ENCODE measurements at regions not wholly inside any gene's neighbourhood (a gene's known extent, or its start where the extent isn't known, plus 50 kb on each side); places are given as distances from the start of the nearest gene placed in this dataset.

DNA sequence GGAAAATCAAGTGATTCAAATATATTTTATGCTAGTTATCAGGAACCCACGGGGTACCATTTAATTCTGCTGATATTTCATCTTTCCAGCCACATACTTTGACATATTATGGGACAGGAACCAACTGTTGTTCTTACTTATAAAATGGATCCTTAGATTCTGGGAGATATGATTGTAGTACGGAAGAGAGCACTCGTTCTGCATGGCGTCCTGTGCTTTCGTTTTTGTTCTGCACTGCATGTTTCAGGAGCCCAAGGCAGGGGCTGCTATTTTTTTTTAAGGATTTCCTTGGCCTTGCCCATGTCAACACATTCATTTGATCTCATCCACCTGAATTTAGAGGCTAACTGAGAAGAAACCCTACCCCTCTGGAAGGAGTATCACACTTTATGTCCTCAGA, 245.5 kb upstream of the TLL1 start (continued):
- TF ChIP-seq REST (IDR thresholded peaks at IDR 0.05; ENCODE audit: borderline replicate concordance in 1 of 2, low read depth in 1 of 2, low read length in 2 of 2) (no peak), ZMYM3 (CRISPR knock-in tag; IDR thresholded peaks at IDR 0.05) (no peak), ZNF839 (CRISPR knock-in tag; IDR thresholded peaks at IDR 0.05; ENCODE audit: borderline replicate concordance) (no peak)

DNA sequence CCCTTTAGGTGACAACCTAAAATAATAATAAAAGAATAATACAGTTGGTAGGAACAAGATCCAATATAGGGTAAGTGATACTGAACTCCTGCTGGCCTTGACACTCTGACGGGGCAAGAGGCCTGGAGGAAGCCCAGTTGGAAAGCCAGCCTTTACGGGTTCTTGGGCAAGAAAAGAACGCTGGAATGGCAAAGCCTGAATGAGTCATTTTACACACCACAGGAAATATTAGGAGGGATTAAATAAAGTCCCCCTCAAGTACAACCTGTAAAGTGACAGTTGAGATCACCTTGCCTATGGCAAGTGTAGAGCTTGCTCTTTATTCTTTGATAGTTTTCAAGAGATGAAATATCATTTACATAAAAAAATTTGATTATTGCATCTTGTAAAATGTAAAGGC, 244.5 kb upstream of the TLL1 start:
- H3K4me1 ChIP-seq (ENCODE audit: insufficient read depth, low read length) = no peaks in the 10 kb centered on the region
- no peak overlapping the region for H3K27ac ChIP-seq (ENCODE audit: extremely low read length, insufficient read depth, low read length)
- no peak for DNase-seq (ENCODE audit: low spot score)
- H3K4me2 ChIP-seq (ENCODE audit: low read depth, low read length) = no peak overlapping the region
- no peak for TF ChIP-seq PAWR (CRISPR knock-in tag; IDR thresholded peaks at IDR 0.05; ENCODE audit: borderline replicate concordance)
- TF ChIP-seq AKAP8 (CRISPR knock-in tag; IDR thresholded peaks at IDR 0.05) = no peak
- TF ChIP-seq MTA3 (CRISPR knock-in tag; IDR thresholded peaks at IDR 0.05) = no peak
- no peak for TF ChIP-seq ZC3H13 (CRISPR knock-in tag; IDR thresholded peaks at IDR 0.05)
- no peak for TF ChIP-seq SETDB1 (CRISPR knock-in tag; IDR thresholded peaks at IDR 0.05; ENCODE audit: borderline replicate concordance)
- TF ChIP-seq ZIK1 (CRISPR knock-in tag; IDR thresholded peaks at IDR 0.05; ENCODE audit: borderline replicate concordance, low read depth) = no peak
- TF ChIP-seq, protein P1, sequence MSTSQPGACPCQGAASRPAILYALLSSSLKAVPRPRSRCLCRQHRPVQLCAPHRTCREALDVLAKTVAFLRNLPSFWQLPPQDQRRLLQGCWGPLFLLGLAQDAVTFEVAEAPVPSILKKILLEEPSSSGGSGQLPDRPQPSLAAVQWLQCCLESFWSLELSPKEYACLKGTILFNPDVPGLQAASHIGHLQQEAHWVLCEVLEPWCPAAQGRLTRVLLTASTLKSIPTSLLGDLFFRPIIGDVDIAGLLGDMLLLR (CRISPR knock-in tag; IDR thresholded peaks at IDR 0.05) = no peak
- TF ChIP-seq ZFP90 (CRISPR knock-in tag; IDR thresholded peaks at IDR 0.05; ENCODE audit: borderline replicate concordance) = no peak
- no peak for TF ChIP-seq CBX5 (CRISPR knock-in tag; IDR thresholded peaks at IDR 0.05; ENCODE audit: borderline replicate concordance)
- TF ChIP-seq SP140L (CRISPR knock-in tag; IDR thresholded peaks at IDR 0.05; ENCODE audit: borderline replicate concordance) = no peak
- no peak for TF ChIP-seq HNRNPUL1 (IDR thresholded peaks at IDR 0.05; ENCODE audit: low read depth, low read length)
- no peak for TF ChIP-seq ZNF343 (CRISPR knock-in tag; IDR thresholded peaks at IDR 0.05)
- no peak for TF ChIP-seq ZNF230 (CRISPR knock-in tag; IDR thresholded peaks at IDR 0.05)
- no peak for TF ChIP-seq ZNF614 (CRISPR knock-in tag; IDR thresholded peaks at IDR 0.05; ENCODE audit: borderline replicate concordance)
- no peak for TF ChIP-seq HHEX (CRISPR knock-in tag; IDR thresholded peaks at IDR 0.05)
- TF ChIP-seq ZBTB7B (CRISPR knock-in tag; IDR thresholded peaks at IDR 0.05) = no peak
- TF ChIP-seq ZNF7 (CRISPR knock-in tag; IDR thresholded peaks at IDR 0.05) = no peak
- no peak for TF ChIP-seq ZNF317 (CRISPR knock-in tag; IDR thresholded peaks at IDR 0.05)
- H3K36me3 ChIP-seq (replicated peaks in 1 of 2; ENCODE audit: control insufficient read depth in 1 of 2, insufficient read depth in 2 of 2, low read length in 2 of 2) = no peaks in the 10 kb centered on the region
- FAIRE-seq = no peak
- no peaks in the 10 kb centered on the region for H4K20me1 ChIP-seq (ENCODE audit: insufficient read depth, low read length)
- ATAC-seq = no peak
- H3K27me3 ChIP-seq (ENCODE audit: control insufficient read depth in 1 of 2, insufficient read depth in 2 of 2, low read length in 2 of 2) = no peaks in the 10 kb centered on the region
- in situ Hi-C loops (cut with HindIII; ENCODE audit: extremely low pct_ligation_motif_present, low pct_unique_long_range_greater_than_20kb) (no loop called here), intact Hi-C loops (cut with micrococcal nuclease; ENCODE audit: unreplicated experiment) (no loop called here)
- 59% methylated on average over 3 of the region's 3 CpGs for WGBS (ENCODE audit: low lambda C conversion rate)
- no peaks in the 10 kb centered on the region for H3K9me3 ChIP-seq (ENCODE audit: low read length)
- no peak overlapping the region for H2AFZ ChIP-seq (ENCODE audit: low read length)
- H3K79me2 ChIP-seq (ENCODE audit: insufficient read depth, low read length) = no peaks in the 10 kb centered on the region
- BruUV-seq (replicated peaks) = no TSS peak
- H3K9ac ChIP-seq (ENCODE audit: insufficient read depth, low read depth, low read length) = no peak overlapping the region
- ChIA-PET CTCF (ENCODE audit: low intra/inter-chr PET ratio, low total read pairs) (no interaction called here), POLR2A (no interaction called here)
- H3K4me3 ChIP-seq (replicated peaks in 1 of 3; ENCODE audit: insufficient read depth in 1 of 3, low read depth in 2 of 3, low read length in 3 of 3) = no peak overlapping the region
